ENCODE measurements at regions not wholly inside any gene's neighbourhood (a gene's known extent, or its start where the extent isn't known, plus 50 kb on each side); places are given as distances from the start of the nearest gene placed in this dataset.

DNA sequence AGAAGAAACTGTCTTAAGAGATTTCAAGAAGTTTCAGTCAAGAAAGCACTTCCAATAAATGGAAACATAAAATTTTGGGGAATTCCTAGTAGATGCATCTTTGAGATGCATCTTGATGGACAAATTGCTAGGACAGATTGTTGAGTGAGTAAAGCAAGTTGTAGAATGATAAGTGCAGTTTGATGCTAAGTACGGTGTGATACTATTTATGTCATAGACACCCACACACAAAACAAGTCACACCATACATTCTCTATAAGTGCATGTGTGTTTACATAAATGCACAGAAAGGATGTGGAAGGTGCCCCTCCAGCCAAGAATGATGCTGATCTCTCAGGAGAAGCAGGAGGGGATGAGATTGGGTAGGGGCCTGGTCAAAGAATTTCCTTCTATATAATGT is 375.7 kb downstream of the FOXO1 start:
- DNase-seq (ENCODE audit: low read depth, low spot score): no peak

DNA sequence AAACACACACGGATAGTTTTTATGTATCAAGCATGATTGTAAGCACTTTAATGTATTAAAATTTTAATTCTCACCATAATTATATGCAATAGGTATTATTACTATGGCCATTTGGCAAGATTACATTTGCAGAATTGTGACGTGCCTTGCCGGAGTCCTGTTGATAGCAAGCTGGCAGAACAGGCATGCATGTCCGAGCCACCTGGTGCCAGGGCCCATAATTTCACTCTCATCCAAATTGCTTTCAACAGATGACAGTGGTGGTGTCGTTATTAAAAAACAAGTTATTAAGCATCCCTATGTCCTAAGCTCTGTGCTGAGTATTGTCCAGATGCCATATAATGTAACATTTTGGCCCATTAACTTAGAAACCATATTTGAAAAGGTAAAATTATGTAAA is 374.3 kb downstream of the FOXO1 start:
- no peak for DNase-seq (ENCODE audit: low read depth, low spot score)

DNA sequence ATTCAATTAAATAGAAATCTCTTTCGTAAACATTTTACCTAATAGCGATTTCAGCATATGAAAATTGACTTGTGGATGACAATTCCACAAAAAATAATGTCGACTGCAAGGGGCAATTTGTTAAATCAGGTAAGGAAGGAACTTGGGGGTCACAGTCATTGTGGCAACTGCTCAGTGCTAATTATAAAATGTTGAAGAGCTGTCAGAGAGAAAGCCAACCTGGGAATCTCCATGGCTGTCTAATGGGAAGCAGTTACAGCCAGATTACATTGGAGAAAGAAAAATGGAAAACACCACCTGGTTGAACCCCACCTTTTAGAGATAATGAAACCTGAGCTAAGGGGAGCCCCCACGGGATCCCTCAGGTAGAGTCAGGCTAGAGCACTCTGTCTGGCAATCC is 373.9 kb downstream of the FOXO1 start:
- no peak for DNase-seq (ENCODE audit: low read depth, low spot score)

DNA sequence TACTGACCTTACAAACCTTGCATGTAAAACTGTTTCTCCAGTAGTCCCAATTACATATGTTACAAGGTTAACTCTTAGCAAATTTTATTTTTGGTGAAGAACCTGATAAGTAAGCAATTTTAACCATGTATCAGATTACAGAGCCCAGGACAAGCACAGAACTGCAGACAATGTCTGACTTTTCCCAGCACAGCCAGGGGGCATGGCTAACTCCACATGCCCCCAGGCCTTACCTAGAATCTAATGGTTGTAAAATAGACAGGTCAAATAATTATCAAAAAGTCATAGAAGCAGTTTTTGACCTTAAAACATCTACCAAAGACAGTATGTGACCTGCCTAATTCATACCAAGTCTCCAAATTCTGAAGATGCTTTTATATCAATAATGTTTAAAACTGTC is 364.1 kb downstream of the FOXO1 start:
- no peak for DNase-seq (ENCODE audit: low read depth, low spot score)

DNA sequence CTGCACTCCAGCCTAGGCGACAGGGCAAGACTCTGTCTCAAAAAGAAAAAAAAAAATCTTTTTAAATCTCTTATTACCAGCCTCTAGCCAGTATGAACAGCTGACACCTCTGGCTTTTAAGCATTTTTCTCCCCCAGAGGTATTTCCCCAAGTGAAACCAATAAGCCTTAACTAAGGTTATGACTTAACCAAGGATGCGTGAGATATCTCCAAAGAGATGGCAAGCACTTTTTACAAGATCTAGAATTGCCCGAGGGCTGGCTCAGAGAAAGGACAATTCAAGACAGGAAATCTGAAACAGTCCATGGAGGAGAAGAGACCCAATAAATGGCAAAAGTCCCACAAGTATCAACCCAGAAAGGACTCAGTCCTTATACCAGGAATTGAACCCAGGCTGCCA is 362.1 kb downstream of the FOXO1 start:
- DNase-seq (ENCODE audit: low read depth, low spot score): no peak

DNA sequence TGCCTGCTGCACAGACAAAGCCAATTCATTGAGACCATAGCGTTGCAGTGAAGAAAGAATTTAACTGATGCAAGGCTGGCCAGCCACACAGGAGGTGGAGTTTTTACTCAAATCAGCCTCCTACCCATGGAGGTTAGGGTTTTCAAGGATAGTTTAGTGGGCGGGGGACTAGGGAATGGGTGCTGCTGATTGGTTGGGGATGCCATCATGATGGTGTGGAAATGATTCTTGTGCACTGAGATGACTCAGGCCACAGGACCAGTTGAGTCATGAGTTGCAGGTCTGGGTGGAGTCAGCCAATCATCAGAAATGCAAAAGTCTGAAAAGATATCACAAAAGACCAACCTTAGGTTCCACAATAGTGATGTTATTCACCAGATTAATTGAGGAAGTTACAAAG is 359.6 kb downstream of the FOXO1 start:
- no peak for DNase-seq (ENCODE audit: low read depth, low spot score)

DNA sequence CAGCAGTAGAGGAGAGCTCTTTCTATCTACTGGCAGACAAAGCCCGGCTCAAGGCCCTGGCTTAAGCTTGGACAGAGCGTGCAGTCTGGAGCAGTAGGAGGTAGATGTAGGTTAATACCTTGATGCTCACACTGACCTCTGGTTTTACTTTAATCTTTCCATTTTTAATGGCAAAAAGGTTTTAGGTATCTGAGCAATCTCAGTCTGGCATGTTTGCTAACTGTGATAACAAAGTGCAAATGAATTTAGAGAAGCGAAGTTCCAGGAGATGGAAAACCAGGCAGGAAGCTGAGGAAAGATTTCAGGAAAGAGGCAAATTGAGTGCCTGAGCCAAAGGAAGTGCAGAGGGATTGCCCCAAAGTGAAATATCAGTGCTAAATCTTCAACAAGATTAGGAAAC is 356.6 kb downstream of the FOXO1 start:
- DNase-seq (ENCODE audit: low read depth, low spot score): no peak

DNA sequence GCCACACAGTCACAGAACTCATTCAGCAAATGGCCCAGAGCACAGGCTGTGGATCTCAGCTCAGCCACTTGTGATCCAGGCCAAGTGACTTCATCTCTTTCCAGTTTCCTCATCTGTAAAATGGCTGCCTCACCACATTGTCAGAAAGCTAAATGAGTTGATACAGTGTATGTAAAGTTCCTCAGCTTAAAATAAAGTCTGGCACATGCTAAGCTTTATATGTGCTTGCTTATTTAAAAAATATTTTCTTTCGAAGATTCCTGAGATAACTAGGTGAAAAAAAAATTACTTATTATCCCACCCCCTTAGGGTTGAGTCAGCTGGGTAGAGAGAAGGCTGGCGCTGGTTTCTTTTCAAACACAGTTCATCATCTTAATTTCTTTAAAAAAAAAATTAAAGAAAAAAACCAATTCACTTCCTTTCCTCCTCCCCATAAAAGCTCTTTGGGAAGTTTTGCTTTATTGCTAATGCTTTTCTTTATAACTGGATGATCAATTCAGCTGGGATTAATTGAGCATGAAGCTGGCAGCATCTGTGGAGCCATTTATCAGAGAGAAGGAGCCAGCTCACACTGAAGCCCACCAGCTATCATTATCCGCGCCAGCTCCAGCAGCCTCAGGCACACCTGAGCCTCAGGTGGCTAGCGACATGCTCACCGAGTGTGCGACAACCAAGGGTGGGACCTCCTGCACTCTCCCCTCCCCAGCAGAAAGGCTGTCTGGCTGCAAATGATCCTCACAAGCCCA is 354.9 kb downstream of the FOXO1 start:
- no peak for DNase-seq (ENCODE audit: low read depth, low spot score)

DNA sequence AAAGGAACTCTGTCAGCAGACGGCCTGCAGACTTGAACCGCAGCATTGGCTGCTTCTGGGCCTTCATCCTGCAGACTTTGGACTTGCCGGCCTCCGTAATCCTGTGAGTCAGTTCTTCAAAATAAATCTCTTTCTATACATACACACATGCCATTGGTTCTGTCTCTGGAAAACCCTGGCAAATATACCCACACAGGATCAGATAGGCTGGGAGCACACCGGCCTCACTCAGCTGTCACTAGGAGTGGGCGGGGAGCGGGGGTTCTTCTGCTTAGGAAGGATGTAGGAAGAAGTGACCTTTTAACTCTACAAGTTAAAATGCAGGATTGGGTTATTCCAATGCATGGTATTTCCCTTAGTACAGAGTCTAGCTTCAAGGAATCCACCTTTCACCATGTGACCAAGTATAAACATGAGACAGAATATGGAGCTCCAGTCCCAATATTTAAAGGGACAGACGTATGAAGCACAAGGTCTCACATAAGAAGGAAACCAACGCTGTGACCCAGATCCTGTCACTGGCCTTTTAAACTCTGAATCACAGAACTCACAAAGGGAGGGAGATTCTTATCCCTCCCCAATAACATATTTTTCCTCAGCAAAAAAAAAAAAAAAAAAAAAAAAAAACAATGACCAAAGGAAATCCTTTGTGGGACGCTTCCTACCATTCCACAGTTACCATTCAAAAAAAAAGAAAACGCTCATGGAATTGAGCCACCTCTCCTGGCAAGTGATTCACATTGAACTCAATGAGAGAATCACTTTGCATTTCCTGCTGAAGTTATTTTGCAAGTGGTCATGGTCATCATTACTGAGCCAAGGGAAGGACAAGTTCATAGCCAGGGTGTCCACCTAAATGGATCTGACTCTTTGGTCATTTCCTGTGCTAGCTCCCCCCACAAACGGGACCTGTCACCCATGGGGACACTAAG is 352.9 kb downstream of the FOXO1 start:
- no peak for DNase-seq (ENCODE audit: low read depth, low spot score)

DNA sequence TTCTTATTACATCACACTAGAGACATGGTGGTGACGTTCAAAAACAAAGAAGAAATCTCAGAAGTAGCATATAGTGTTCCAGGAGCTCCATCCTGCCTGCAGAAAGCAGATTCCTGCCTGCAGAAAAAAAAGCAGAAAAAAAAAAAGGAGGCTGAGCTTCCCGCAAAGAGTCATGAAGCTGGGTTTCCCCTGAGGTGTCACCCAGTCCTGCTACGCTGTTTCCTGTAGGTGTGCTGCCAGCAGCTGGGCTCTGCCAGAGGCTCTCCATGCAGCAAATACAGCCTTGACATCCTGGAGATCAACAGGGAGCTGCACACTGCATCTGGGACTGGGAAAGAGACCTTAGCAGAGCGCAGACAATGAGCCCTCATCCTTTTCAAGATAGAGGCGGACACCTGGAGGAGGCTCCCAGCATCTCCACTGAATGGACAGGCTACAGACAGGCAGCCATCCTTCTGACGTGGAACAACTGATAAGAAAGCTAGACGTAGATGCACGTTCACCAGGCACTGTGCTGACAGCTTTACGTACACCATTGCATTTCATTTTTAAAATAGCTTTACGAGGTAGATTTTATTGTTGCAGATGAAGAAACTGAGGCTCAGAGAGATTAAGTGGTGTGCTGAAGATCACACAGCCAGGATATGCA is 350.9 kb downstream of the FOXO1 start:
- peak; percentile 15 for DNase-seq (ENCODE audit: low read depth, low spot score)

DNA sequence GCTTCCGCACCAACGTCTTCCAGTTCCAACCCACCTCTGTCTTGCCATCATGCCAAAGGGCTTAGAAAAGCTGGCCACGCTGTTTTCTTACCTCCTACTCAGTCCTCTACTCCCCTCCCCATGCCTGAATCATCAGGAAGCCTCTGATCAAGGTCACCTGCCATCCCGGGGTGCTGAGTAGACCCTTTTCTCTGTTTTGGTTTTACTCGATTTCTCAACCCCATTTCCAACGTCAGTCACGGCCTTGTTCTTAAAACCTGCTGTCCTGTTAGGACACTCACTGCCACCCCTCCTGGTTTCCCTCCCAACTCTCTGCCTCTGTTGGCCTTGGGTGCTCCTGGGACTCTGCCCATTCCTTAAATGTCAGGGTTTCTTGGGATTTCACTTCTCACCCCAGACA is 350.1 kb downstream of the FOXO1 start:
- DNase-seq (ENCODE audit: low read depth, low spot score): no peak

DNA sequence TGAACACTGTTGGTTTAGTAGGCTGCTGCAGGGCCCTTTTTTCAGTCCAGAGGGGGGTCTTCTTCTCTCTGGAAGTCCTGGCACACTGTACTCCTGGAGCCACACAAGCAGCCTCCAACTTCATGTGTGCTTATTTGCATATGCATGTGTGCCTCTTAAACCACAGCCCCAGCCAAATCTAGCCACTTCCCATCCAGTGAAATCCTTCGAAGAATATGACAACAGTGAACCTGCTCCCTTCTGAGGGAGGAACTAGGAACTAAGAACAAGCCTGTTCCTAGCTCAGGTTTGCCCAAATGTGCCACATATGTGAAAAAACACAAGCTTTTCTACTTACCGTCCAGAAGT is 348.5 kb downstream of the FOXO1 start:
- DNase-seq (ENCODE audit: low read depth, low spot score): no peak

DNA sequence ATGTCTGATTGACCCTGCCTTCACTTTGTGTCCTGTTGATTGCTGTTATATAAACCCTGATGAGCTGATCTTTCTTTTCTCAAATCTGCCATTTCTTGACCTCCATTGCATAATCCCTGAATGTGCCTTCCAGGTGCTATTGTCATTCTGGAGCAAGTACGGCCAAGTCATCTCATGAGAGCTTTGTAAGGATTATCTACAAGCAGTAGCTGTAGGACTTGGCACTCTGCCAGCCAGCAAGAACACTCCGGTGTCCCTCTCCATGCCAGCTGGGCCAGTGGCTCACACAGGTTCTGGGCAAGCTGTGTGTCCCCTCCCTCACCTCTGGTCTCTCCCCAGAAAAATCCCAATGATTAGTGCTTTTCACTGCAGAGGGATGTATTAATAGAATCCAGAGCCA is 348.1 kb downstream of the FOXO1 start:
- DNase-seq (ENCODE audit: low read depth, low spot score): no peak

DNA sequence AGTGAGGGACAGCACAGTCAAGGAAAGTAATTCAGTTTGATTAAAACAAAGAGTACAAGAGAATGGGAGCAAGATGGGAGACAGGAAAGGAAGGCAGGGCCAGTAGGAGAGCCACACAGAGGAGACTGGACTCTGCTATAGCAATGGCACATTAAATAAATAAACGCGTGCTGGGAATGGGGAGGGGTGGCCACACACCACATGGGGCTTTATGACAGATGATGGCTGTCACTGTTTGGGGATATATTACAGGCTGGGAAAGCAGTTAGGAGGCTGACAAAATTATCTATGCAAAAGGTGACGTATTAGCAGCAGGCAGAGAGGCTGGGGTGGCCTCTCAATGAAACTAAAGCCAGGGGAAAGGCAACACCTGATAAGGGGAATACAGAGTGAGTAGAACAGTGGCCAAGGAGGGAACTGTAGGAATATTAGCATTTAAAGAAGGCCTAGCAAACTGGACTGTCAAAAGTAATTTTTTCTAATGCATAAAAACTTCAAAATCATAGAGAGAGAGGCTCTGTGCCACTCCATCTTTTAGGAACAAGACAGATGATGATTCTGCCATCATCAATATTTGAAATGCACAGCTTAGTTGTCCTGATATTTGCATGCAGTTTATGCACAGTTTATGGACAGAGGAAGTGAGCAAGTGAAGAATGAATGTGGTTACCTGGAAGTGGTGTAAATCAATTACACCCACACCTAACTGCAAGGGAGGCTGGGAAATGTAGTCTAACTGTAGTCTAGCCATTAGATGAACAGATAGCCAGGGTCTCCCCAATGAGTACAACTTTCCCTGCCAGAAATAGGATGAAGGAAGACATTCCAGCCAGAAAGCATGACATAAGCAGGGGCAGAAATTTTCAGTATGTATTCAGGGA is 346.5 kb downstream of the FOXO1 start:
- DNase-seq (ENCODE audit: low read depth, low spot score): no peak

DNA sequence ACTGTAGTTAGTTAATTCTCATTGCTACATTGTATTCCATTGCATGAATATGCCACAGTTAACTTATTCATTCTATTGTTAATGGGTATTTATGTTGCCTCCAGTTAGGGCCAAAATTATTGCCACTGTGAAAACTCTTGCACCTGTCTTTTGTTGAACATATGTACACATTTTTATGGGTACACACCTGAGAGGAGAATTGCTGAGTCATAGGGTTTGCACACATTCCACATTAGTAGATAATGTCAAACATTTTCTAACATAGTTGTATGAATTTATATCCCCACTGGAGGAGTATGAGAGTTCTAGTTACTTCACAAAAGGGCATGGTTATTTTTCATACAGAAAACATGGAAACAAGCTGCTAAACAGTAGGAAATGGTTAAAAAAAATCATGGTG is 338.4 kb downstream of the FOXO1 start:
- DNase-seq (ENCODE audit: low read depth, low spot score): no peak

DNA sequence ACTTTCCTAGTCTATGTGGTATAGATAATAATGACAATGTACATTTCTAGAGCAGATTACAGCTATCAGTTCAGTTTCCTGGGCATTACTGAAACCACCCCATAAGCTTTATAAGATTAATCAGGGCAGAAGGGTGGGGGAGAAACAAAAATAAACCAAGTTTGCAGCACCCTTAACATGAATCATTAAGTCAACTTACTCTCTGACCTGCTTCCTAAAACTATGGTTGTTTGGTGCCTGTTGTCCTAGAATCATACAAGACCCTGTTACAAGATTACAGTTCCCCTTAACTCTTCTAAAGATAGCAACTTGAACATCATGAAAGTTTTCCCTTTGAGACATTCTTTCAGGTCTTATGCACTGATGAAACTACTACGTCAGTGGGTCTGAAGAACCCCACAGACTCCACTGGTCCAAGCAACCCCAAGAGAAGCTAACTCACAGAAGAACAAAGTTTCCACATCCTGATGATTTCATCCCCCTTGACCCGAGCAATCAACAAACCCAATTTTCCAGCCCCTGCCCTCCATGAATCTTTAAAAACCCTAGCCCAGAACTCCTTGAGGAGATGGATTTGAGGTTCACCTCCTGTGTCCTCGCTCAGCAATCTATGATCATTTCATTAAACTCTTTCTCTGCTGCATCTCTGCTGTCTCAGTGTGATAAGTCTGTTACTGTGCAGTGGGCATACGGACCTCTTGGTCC is 336.5 kb downstream of the FOXO1 start:
- DNase-seq (ENCODE audit: low read depth, low spot score): no peak

DNA sequence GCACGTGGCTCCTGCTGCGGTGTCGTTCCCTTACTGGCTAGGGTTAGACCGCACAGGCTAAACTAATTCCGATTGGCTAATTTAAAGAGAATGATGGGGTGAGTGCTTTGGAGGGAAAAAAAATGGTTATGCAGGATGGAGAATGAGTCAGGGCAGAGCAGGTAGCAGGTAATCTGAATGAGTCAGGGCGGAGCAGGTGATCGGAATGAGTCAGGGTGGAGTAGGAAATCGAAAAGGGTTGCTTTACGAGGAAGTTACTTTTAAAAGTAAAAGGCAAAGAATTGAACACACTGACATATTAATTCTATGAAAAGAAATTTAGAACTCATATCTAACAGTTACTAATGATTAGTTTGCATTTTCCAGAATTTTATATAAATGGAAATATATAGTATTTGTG is 335.5 kb downstream of the FOXO1 start:
- DNase-seq (ENCODE audit: low read depth, low spot score): no peak

DNA sequence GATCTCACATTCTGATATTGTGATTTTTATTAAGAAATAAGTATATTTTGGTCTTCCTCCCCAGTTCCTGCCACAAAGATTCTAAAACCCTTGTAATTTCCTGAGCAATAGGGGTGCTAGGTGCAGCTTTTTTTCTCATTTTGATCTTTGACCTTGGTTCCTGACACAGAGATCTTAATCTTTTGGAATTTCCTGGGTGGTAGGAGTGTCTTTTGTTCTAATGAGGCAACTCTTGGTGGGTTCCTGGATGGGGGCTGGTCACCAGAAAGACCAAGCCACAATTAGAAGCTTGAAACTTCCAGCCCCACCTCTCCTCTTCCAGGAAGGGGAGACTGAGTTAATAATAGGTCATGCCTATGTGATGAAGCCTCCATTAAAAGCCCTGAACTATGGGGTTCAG is 334.6 kb downstream of the FOXO1 start:
- no peak for DNase-seq (ENCODE audit: low read depth, low spot score)

DNA sequence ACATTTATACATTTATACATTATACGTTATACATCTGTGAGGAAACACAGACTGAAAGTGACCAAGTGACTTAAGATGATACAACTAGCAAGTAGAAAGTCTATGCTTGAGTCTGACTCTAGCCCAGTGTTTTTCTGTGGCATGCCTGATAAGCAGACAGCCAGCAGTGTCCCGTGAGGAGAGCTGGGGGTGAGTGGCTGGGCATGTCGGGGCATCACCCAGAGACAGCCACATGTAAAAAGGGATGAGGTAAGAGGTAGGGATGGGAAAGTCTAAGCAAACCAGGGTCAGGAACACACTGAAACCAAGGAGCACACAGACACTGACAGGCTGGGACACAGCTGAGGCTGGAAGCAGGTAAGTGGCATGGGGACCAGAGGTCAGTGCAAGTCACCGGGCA is 333.2 kb downstream of the FOXO1 start:
- DNase-seq (ENCODE audit: low read depth, low spot score): no peak

DNA sequence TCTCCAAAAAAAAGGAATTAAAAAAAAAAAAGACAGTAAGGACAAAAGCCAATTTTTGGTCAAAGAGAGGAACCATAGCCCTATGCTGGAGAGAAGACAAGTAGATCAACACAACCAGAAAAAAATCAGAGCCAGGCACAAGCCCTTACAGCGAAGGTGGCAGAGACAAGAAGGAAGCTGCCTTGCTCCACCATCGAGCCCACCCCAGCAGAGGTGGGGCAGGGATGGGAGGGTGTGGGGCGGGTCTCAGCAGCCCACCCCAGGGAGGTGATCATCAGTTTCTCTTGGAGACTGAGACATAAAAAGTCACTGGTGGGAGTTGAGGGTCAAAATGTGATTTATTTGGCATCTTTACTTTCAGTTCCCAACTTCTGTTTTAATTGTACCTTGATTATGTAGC is 332.4 kb downstream of the FOXO1 start:
- no peak for DNase-seq (ENCODE audit: low read depth, low spot score)

DNA sequence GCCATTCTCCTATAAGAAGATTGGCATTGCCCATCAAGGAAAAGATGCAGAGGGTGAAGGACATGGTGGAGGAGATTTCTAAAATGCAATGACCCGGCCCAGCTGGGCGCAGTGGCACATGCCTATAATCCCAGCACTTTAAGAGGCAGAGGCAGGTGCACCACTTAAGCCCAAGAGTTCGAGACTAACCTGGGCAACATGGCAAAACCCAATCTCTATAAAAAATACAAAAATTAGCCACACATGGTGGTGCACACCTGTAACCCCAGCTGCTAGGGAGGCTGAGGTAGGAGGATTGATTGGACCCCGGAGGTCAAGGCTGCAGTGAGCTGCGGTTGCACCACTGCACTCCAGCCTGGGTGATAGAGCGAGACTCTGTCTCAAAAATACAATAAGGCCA is 331.8 kb downstream of the FOXO1 start:
- no peak for DNase-seq (ENCODE audit: low read depth, low spot score)
